ENCODE measurements at regions not wholly inside any gene's neighbourhood (a gene's known extent, or its start where the extent isn't known, plus 50 kb on each side); places are given as distances from the start of the nearest gene placed in this dataset.
A peak's percentile ranks its signal among the peaks of the same experiment; 100 is the strongest.

DNA sequence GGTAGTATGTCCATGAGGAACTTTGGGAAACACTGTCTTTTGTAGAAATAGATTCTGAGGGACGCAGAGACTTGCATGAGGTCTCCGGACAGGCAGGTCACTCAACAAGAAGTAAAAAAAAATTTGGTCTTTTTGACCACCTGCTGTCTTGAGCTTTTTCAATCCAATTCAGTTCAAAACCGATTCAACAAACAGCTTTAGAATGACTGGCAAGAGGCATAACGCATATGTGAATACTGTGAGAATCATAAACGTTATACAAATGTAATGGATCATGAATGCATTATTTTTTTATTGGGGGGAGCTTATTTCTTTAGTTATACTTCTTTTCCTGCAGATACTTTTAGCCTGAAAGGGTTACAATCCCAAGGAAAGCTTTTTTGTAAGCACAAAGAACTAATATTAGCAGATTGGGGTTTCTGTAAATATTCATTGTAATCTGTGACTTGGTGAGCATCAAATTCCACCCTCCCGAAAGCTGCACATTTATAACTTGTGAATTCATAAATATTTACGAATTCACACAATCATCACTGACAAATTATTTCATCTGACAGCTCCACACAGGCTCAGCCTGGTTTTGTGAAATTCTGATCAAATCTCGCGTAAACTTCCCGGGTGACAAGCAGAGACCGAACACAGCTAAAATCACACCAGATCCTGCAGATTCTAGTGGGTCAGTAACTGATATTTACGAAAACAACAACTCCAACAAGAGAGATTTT, 507.7 kb downstream of the MN1 start:
- no peak overlapping the region for H3K4me3 ChIP-seq (ENCODE audit: extremely low read depth, insufficient read depth, low read length, poor library complexity, severe bottlenecking)
- peaks cover 15% of the 10 kb centered on the region for H3K4me1 ChIP-seq (ENCODE audit: control insufficient read depth, insufficient read depth, low read length, poor library complexity, severe bottlenecking)
- WGBS, 2 experiments (ENCODE audit: insufficient coverage in 2 of 2), result 84 to 100% methylated on average over 4 to 9 of the region's 12 CpGs
- no peaks in the 10 kb centered on the region for H3K9me3 ChIP-seq (ENCODE audit: control insufficient read depth, low read length)
- no peaks in the 10 kb centered on the region for H3K36me3 ChIP-seq (ENCODE audit: control insufficient read depth, insufficient read depth, low read length)
- no peak overlapping the region for H3K27ac ChIP-seq (ENCODE audit: low read depth, low read length, severe bottlenecking)

DNA sequence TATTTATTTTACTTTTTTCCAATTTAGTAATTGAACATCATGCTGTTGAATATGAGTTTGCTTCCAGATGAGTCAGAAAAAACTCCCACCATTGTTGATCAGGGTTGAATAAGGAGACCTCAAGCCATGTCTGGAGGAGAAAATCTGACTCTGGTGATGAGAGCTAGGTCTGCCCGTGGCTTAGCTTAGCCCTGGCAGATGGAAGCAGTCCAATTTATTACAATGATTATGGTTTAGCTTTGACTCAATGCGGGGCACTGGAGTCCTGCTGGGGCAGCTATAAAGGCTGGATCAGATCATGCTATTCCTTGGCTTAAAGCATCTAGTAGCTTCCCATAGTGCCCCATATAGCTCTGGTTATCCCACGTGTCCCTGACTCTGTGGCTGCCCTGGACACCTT, 506.5 kb downstream of the MN1 start:
- Histone ChIP-seq H3K9me3 (ENCODE audit: control insufficient read depth, low read length) (no peaks in the 10 kb centered on the region), H3K27ac (ENCODE audit: low read depth, low read length, severe bottlenecking) (no peak overlapping the region), H3K36me3 (ENCODE audit: control insufficient read depth, insufficient read depth, low read length) (no peaks in the 10 kb centered on the region), H3K4me1 (ENCODE audit: control insufficient read depth, insufficient read depth, low read length, poor library complexity, severe bottlenecking) (peaks cover 22% of the 10 kb centered on the region), H3K4me3 (ENCODE audit: extremely low read depth, insufficient read depth, low read length, poor library complexity, severe bottlenecking) (no peak overlapping the region)
- 86 to 89% methylated on average over 3 of the region's 3 CpGs for WGBS, 2 experiments (ENCODE audit: insufficient coverage in 2 of 2)

DNA sequence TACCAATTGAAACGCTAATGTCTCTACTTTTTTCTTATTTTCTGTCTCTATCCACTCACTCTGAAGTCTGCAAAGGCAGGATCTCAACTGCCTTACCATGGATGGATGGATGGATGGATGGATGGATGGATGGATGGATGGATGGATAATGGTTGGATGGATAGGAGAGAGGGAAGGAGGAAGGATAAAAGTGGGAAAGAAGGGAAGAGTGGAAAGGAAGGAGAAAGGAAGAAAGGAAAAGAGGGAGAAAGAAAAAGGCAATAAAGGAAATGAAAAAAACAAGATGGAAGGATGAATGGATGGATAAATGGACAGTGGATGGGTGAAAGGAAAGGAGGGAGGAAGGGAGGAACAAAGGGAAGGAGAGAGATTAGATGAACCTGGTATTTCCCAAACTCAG, 506.0 kb downstream of the MN1 start:
- no peak overlapping the region for H3K27ac ChIP-seq (ENCODE audit: low read depth, low read length, severe bottlenecking)
- H3K36me3 ChIP-seq (ENCODE audit: control insufficient read depth, insufficient read depth, low read length), result no peaks in the 10 kb centered on the region
- peaks cover 22% of the 10 kb centered on the region for H3K4me1 ChIP-seq (ENCODE audit: control insufficient read depth, insufficient read depth, low read length, poor library complexity, severe bottlenecking)
- H3K4me3 ChIP-seq (ENCODE audit: extremely low read depth, insufficient read depth, low read length, poor library complexity, severe bottlenecking), result no peak overlapping the region
- WGBS, 2 experiments (ENCODE audit: insufficient coverage in 2 of 2), result 60% methylated on average over 1 of the region's 1 CpG; no CpG with 5 or more reads in 1 of the 2 experiments
- no peaks in the 10 kb centered on the region for H3K9me3 ChIP-seq (ENCODE audit: control insufficient read depth, low read length)

DNA sequence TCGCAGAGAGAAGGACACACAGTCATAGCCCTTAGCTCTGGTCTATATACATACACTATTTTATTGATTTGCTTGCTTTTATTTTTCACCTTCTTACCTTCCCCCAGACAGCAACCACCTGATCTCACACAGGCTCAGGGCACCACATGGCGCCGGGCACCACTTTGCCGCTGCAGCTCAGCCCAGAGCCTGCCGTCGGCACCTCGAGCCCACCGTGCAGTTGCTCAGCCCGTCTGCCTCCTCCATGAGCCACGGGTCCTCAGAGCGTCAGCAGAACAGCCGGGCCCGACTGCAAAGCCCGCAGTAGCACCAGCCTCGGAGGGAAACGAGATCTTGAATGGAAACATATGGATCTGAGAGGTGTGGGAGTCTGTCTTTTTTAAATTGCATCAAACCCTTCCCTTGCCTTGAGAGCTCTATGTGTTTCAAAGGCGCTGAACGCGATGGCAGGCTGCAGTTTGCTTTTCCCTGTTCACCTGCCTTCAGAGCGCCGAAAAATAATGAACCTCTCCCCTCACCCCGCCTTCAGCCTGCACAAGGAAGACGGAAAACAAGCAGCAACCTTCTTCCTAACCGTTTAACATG, 505.4 kb downstream of the MN1 start:
- no peaks in the 10 kb centered on the region for H3K9me3 ChIP-seq (ENCODE audit: control insufficient read depth, low read length)
- no peaks in the 10 kb centered on the region for H3K36me3 ChIP-seq (ENCODE audit: control insufficient read depth, insufficient read depth, low read length)
- H3K4me1 ChIP-seq (ENCODE audit: control insufficient read depth, insufficient read depth, low read length, poor library complexity, severe bottlenecking), result peaks cover 22% of the 10 kb centered on the region
- no peak overlapping the region for H3K27ac ChIP-seq (ENCODE audit: low read depth, low read length, severe bottlenecking)
- 87 to 90% methylated on average over 21 of the region's 24 CpGs for WGBS, 2 experiments (ENCODE audit: insufficient coverage in 2 of 2)
- H3K4me3 ChIP-seq (ENCODE audit: extremely low read depth, insufficient read depth, low read length, poor library complexity, severe bottlenecking), result no peak overlapping the region

DNA sequence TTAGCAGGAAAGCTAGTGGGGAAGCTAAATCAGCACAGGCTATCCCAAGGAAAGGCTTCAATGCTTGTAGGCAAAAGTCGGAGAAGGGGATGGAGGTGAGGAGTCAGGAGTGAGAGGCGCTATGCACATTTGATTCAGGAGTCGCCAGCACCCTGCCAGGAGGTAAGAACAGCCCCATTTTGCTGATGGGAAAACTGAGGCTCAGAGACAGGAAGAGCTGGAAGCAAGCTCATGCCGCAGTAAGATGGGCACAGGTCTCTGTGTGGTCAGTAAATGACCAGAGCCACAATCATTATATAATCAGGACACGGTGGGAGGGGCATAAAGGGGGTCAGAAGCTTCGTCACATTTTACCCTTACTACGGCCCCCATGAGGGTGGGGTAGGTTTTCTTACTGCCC, 504.4 kb downstream of the MN1 start:
- H3K9me3 ChIP-seq (ENCODE audit: control insufficient read depth, low read length), result no peaks in the 10 kb centered on the region
- no peaks in the 10 kb centered on the region for H3K36me3 ChIP-seq (ENCODE audit: control insufficient read depth, insufficient read depth, low read length)
- H3K4me1 ChIP-seq (ENCODE audit: control insufficient read depth, insufficient read depth, low read length, poor library complexity, severe bottlenecking), result peaks cover 22% of the 10 kb centered on the region
- 92 to 96% methylated on average over 3 to 4 of the region's 7 CpGs for WGBS, 2 experiments (ENCODE audit: insufficient coverage in 2 of 2)
- H3K4me3 ChIP-seq (ENCODE audit: extremely low read depth, insufficient read depth, low read length, poor library complexity, severe bottlenecking), result no peak overlapping the region
- H3K27ac ChIP-seq (ENCODE audit: low read depth, low read length, severe bottlenecking), result no peak overlapping the region

DNA sequence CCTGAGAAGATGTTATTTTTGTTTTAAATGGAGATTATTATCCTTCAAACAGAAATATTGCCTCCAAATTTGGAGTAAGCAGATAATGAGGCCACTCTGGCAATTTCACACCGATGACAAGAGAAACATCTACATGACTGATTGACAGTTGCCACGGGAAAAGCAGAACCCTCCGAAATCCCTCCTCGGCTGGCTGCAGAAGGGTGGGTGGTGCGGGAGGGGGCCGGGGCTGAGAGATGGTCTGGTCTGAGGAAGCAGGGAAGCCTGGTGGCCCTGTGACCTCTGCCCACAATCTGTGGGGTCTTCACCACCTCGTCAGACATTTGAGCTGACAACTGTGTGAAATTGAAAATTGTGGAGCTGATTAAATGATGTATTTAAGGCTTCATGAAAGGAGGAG, 503.2 kb downstream of the MN1 start:
- 8 to 28% methylated on average over 3 to 4 of the region's 7 CpGs for WGBS, 2 experiments (ENCODE audit: insufficient coverage in 2 of 2)
- no peaks in the 10 kb centered on the region for H3K36me3 ChIP-seq (ENCODE audit: control insufficient read depth, insufficient read depth, low read length)
- no peak overlapping the region for H3K4me3 ChIP-seq (ENCODE audit: extremely low read depth, insufficient read depth, low read length, poor library complexity, severe bottlenecking)
- no peaks in the 10 kb centered on the region for H3K9me3 ChIP-seq (ENCODE audit: control insufficient read depth, low read length)
- no peak overlapping the region for H3K27ac ChIP-seq (ENCODE audit: low read depth, low read length, severe bottlenecking)
- peaks cover 22% of the 10 kb centered on the region for H3K4me1 ChIP-seq (ENCODE audit: control insufficient read depth, insufficient read depth, low read length, poor library complexity, severe bottlenecking)

DNA sequence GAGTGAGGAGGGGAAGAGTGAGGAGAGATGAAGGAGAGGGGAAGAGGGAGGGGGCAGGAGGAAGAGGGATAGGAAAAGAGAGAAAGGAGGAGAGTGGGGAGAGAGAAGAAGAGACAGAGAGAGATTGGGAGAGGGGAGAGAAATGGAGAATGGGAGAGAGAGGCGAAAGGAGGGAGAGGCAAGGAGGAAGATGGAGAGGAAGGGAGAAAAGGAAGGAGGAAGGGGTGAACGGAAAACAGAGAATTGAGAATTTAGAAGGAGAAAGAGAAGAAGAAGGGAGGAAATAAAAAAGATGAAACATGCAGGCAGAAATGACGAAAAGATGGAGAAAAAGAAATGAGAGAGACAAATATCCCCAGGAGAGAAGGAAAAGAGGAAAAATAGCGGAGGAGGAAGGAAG, 502.8 kb downstream of the MN1 start:
- 66 to 68% methylated on average over 4 of the region's 4 CpGs for WGBS, 2 experiments (ENCODE audit: insufficient coverage in 2 of 2)
- H3K9me3 ChIP-seq (ENCODE audit: control insufficient read depth, low read length), result no peaks in the 10 kb centered on the region
- H3K36me3 ChIP-seq (ENCODE audit: control insufficient read depth, insufficient read depth, low read length), result no peaks in the 10 kb centered on the region
- H3K27ac ChIP-seq (ENCODE audit: low read depth, low read length, severe bottlenecking), result peak overlapping the region; percentile 18
- no peak overlapping the region for H3K4me3 ChIP-seq (ENCODE audit: extremely low read depth, insufficient read depth, low read length, poor library complexity, severe bottlenecking)
- H3K4me1 ChIP-seq (ENCODE audit: control insufficient read depth, insufficient read depth, low read length, poor library complexity, severe bottlenecking), result peaks cover 22% of the 10 kb centered on the region

DNA sequence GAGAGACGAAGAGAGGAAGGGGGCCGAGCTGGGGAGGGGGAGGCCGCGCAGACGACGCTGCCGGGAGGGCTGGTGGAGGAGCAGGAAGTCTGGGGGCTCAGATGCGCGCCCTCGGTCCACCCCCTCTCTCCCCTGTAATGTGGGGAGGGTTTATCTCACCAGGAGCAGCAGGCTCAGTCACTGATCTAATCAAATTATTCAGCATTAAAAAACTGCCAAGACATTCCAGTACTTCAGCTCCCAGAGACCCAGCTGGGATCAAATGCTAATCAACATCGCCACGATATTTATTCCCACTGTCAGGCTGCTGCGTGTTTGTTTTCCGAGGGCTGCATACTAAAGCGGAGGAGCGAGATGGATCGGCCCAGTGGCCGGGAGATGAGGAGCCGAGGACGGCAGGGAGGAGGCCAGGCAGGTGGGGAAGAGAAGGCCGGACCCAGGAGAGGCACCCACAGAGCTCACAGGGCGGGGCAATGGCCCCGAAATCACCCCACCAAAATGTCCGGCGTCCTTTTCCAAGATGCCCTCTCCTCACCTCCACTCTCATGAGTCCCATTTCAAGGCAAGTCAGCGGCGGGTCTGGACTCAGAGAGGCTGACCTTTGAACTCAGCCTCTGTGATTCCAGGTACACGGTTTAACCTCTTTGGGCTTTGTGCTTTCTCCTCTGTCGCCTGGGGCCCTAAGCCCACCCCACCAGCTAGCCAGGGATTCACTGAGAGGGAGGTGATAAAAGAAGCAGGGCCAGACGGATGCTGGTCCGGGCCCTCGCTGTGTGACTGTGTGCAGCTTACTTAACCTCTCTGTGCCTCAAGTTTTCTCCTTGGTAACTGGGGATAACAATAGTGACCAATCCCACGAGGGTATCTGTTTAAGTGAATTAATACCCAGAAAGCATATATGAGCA, 502.1 kb downstream of the MN1 start:
- Histone ChIP-seq H3K27ac (ENCODE audit: low read depth, low read length, severe bottlenecking) (peak overlapping the region; percentile 18), H3K4me1 (ENCODE audit: control insufficient read depth, insufficient read depth, low read length, poor library complexity, severe bottlenecking) (peaks cover 22% of the 10 kb centered on the region), H3K9me3 (ENCODE audit: control insufficient read depth, low read length) (no peaks in the 10 kb centered on the region), H3K36me3 (ENCODE audit: control insufficient read depth, insufficient read depth, low read length) (no peaks in the 10 kb centered on the region), H3K4me3 (ENCODE audit: extremely low read depth, insufficient read depth, low read length, poor library complexity, severe bottlenecking) (no peak overlapping the region)
- 38 to 45% methylated on average over 19 to 25 of the region's 33 CpGs for WGBS, 2 experiments (ENCODE audit: insufficient coverage in 2 of 2)

DNA sequence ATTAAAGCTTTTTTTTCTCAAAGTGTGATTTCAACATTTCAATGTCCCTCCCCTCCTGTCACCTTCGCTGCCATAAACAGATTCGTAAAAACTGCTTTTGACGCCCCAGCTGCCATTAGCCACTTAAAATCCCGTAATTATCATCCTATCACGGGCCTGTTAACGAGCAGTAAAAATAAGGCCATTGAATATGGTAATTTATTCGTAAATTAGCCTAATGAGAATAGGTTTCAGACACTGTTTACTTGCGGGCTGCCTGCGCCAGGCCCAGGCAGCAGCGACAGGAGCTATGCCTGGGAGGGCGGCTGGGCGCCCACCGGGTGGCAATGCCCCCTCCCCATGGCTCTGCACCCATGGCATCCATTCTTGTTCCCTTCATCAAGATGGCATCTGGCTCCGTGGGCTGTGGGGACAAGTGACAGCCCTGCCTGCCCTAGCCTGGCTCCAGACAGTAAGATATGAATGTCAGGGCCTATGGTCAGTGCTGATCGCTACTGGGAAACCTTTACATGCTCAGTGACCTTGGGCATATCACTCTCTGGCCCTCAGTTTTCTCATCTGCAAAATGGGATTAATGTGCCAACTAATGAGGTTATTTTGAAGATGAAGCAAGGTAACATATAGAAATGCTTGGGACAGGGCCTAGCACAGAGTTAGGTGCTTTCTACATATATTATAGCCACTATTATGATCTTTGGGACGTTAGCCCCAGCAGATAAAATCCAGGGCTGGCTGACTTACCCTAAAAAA, 500.8 kb downstream of the MN1 start:
- Histone ChIP-seq H3K4me1 (ENCODE audit: control insufficient read depth, insufficient read depth, low read length, poor library complexity, severe bottlenecking) (peaks cover 22% of the 10 kb centered on the region), H3K36me3 (ENCODE audit: control insufficient read depth, insufficient read depth, low read length) (no peaks in the 10 kb centered on the region), H3K4me3 (ENCODE audit: extremely low read depth, insufficient read depth, low read length, poor library complexity, severe bottlenecking) (no peak overlapping the region), H3K27ac (ENCODE audit: low read depth, low read length, severe bottlenecking) (no peak overlapping the region), H3K9me3 (ENCODE audit: control insufficient read depth, low read length) (no peaks in the 10 kb centered on the region)
- 90 to 94% methylated on average over 10 to 13 of the region's 16 CpGs for WGBS, 2 experiments (ENCODE audit: insufficient coverage in 2 of 2)

DNA sequence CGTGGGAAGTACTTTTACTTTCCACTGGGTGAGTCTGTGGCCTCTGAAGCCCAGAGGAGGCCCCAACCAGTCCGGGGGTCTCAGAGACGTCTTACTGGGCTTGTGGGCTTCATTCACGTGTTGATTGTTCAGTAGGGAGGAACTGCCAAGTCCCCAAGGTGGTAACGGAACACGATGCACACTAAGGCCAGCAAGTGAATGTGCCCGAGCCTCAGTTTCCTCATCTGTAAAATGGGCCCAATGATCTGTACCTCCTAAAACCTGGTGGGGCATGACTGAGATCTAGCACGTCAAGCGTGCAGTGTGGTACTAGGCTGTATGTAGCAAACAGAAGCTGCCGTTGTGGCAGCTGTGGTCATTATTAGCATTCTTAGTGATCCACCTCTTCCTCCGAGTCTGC, 499.1 kb downstream of the MN1 start:
- WGBS, 2 experiments (ENCODE audit: insufficient coverage in 2 of 2), result 83 to 89% methylated on average over 11 of the region's 11 CpGs

More for the DNA sequence above, 499.1 kb downstream of the MN1 start:
- H3K4me3 ChIP-seq (ENCODE audit: extremely low read depth, insufficient read depth, low read length, poor library complexity, severe bottlenecking), result no peak overlapping the region
- no peaks in the 10 kb centered on the region for H3K9me3 ChIP-seq (ENCODE audit: control insufficient read depth, low read length)
- H3K27ac ChIP-seq (ENCODE audit: low read depth, low read length, severe bottlenecking), result no peak overlapping the region
- H3K36me3 ChIP-seq (ENCODE audit: control insufficient read depth, insufficient read depth, low read length), result no peaks in the 10 kb centered on the region
- H3K4me1 ChIP-seq (ENCODE audit: control insufficient read depth, insufficient read depth, low read length, poor library complexity, severe bottlenecking), result peaks cover 19% of the 10 kb centered on the region
